AG09319 (cell line): ENCODE measurements at regions not wholly inside any gene's neighbourhood (a gene's known extent, or its start where the extent isn't known, plus 50 kb on each side); places are given as distances from the start of the nearest gene placed in this dataset.
A peak's percentile ranks its signal among the peaks of the same experiment; 100 is the strongest.

ENCODE experiments used
- DNase-seq: peaks from one replicate; pipeline ENCODE4 v3.0.0-alpha.2; 2010; ENCODE audit warnings: low read depth; ENCODE audit errors: extremely low read depth
- CTCF ChIP-seq: IDR thresholded peaks from 2 replicates; pipeline ENCODE4 v1.5.1; 2011; ENCODE audit warnings: low read depth, mild to moderate bottlenecking, inconsistent platforms, low read length, moderate library complexity

GRCh38 chr14:53603994-53604393, 352.6 kb downstream of the BMP4 start:
- DNase-seq, result no peak
- no peak for TF ChIP-seq CTCF

GRCh38 chr14:53601409-53601808, 355.2 kb downstream of the BMP4 start:
- no peak for DNase-seq
- no peak for TF ChIP-seq CTCF

GRCh38 chr14:53599221-53599945, 357.2 kb downstream of the BMP4 start:
- no peak for DNase-seq
- no peak for TF ChIP-seq CTCF

GRCh38 chr14:53596853-53597525, 359.6 kb downstream of the BMP4 start:
- DNase-seq, result no peak
- TF ChIP-seq CTCF, result no peak

- no peak for DNase-seq
- TF ChIP-seq CTCF, result no peak
These were observed 364.8 kb downstream of the BMP4 start for GRCh38 chr14:53591816-53592215.

- no peak for TF ChIP-seq CTCF
- no peak for DNase-seq
These were observed 375.1 kb downstream of the BMP4 start for GRCh38 chr14:53581504-53581903.

- DNase-seq, result peak; percentile 49
- TF ChIP-seq CTCF, result no peak
These were observed 384.8 kb downstream of the BMP4 start for GRCh38 chr14:53571641-53572328.
